GM20431 (cell line): ENCODE measurements at regions not wholly inside any gene's neighbourhood (a gene's known extent, or its start where the extent isn't known, plus 50 kb on each side); places are given as distances from the start of the nearest gene placed in this dataset.

ENCODE experiments used
- in situ Hi-C: fragments of 300-500 bp; cut with MseI, MboI; formaldehyde crosslinking; loops from one replicate; pipeline ENCODE4 v1.15.0; 2020; ENCODE audit warnings: low sequenced_read_pairs; ENCODE audit not compliant: unreplicated experiment

- in situ Hi-C loops, result loop anchor here (25.0 kb wide), 1 partner anchor 630 kb away; no protein-coding TSS in a partner anchor
Observed at GRCh38 chr3:116767726-116768125, 58.1 kb downstream of the TUSC7 start.

GRCh38 chr3:116770815-116771450, 61.4 kb downstream of the TUSC7 start:
- in situ Hi-C loops, result loop anchor here (25.0 kb wide), 1 partner anchor 634 kb away; no protein-coding TSS in a partner anchor

- in situ Hi-C loops, result no loop called here
Observed at GRCh38 chr3:116776880-116777785, 67.6 kb downstream of the TUSC7 start.

GRCh38 chr3:116785226-116785625, 75.6 kb downstream of the TUSC7 start:
- in situ Hi-C loops, result no loop called here

- in situ Hi-C loops, result no loop called here
Observed at GRCh38 chr3:116802651-116803050, 93.1 kb downstream of the TUSC7 start.

GRCh38 chr3:116806351-116806750, 96.8 kb downstream of the TUSC7 start:
- in situ Hi-C loops, result no loop called here

GRCh38 chr3:116808725-116809124, 99.1 kb downstream of the TUSC7 start:
- in situ Hi-C loops, result no loop called here

GRCh38 chr3:116809208-116809607, 99.6 kb downstream of the TUSC7 start:
- in situ Hi-C loops, result no loop called here

- in situ Hi-C loops, result no loop called here
Observed at GRCh38 chr3:116811754-116812153, 102.2 kb downstream of the TUSC7 start.

- in situ Hi-C loops, result no loop called here
Observed at GRCh38 chr3:116812949-116813348, 103.4 kb downstream of the TUSC7 start.

- in situ Hi-C loops, result no loop called here
Observed at GRCh38 chr3:116815321-116815720, 105.7 kb downstream of the TUSC7 start.

- in situ Hi-C loops, result no loop called here
Observed at GRCh38 chr3:116815831-116816588, 106.4 kb downstream of the TUSC7 start.

- in situ Hi-C loops, result no loop called here
Observed at GRCh38 chr3:116821371-116821770, 111.8 kb downstream of the TUSC7 start.

GRCh38 chr3:116824208-116824607, 114.6 kb downstream of the TUSC7 start:
- in situ Hi-C loops, result no loop called here

- in situ Hi-C loops, result no loop called here
Observed at GRCh38 chr3:116833202-116833601, 123.6 kb downstream of the TUSC7 start.

GRCh38 chr3:116834816-116835215, 125.2 kb downstream of the TUSC7 start:
- in situ Hi-C loops, result no loop called here

GRCh38 chr3:116835658-116836057, 126.1 kb downstream of the TUSC7 start:
- in situ Hi-C loops, result no loop called here

- in situ Hi-C loops, result no loop called here
Observed at GRCh38 chr3:116836286-116836685, 126.7 kb downstream of the TUSC7 start.

GRCh38 chr3:116837483-116837882, 127.9 kb downstream of the TUSC7 start:
- in situ Hi-C loops, result no loop called here

GRCh38 chr3:116841003-116841735, 131.6 kb downstream of the TUSC7 start:
- in situ Hi-C loops, result no loop called here
